ENCODE measurements at regions not wholly inside any gene's neighbourhood (a gene's known extent, or its start where the extent isn't known, plus 50 kb on each side); places are given as distances from the start of the nearest gene placed in this dataset.
A peak's percentile ranks its signal among the peaks of the same experiment; 100 is the strongest.

- DNase-seq, result no peak
These were observed 92.2 kb downstream of the LINGO1 start for GRCh38 chr15:77540312-77541060.

DNA sequence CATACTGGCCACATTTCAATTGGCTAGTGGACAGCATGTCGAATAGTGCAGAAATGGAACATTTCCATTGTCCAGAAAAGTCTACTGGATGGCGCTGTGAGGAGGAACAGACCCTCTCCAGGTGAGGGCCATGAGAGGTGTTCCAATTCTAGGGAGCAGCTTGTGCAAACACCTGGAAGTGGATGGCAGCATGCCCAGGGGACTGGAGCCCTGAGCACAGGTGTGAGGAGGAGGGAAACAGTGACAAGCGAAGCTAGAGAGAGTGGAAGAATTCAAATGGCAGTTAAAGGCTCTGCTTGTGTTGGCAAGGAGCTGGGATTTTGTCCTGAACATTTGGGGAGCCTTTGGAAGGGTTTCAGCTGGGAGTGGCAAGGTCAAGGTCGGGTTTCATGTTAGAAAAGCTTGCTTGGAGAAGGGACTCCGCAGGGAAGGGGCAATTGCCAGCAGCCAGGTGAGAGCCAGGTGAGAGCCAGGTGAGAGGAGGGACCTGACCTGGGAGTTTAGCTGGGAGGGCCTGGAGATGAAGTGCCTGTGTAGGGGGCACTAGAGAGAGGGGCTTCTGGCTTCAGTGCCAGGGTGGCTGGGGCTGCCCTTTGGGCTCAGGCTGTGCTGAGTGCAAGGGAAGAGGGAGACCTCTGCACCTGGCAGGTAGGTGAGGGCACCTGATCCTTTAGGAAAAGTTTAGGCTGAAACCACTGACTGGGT lies 93.8 kb downstream of the LINGO1 start:
- peak; percentile 51 for DNase-seq

- DNase-seq, result no peak
These were observed 94.7 kb downstream of the LINGO1 start for GRCh38 chr15:77538027-77538451.

GRCh38 chr15:77537006-77537405 lies 95.7 kb downstream of the LINGO1 start:
- no peak for DNase-seq

GRCh38 chr15:77535845-77536244 lies 96.9 kb downstream of the LINGO1 start:
- DNase-seq, result no peak
